Osteoblast (primary cell): ENCODE measurements at regions not wholly inside any gene's neighbourhood (a gene's known extent, or its start where the extent isn't known, plus 50 kb on each side); places are given as distances from the start of the nearest gene placed in this dataset.

Source experiments
- DNase-seq: peaks from one replicate; pipeline ENCODE4 v3.0.0; 2011; ENCODE audit warnings: low spot score, mixed read lengths; ENCODE audit not compliant: insufficient read length; ENCODE audit errors: missing footprints
- H2AFZ ChIP-seq: 2 replicates; pipeline ENCODE4 v1.6.0; 2011; ENCODE audit warnings: mild to moderate bottlenecking, low read length
- H3K27ac ChIP-seq: 2 replicates; pipeline ENCODE4 v1.5.1; 2011; ENCODE audit warnings: mild to moderate bottlenecking, low read depth, low read length, moderate library complexity
- H3K27me3 ChIP-seq: 2 replicates; pipeline ENCODE4 v1.6.0; 2012; ENCODE audit warnings: mild to moderate bottlenecking, control low read depth, inconsistent platforms, low read length, moderate library complexity; ENCODE audit not compliant: insufficient read depth
- H3K36me3 ChIP-seq: 2 replicates; pipeline ENCODE4 v1.5.1; 2011; ENCODE audit warnings: mild to moderate bottlenecking, low read length, control low read depth, moderate library complexity; ENCODE audit not compliant: insufficient read depth
- H3K4me1 ChIP-seq: 2 replicates; pipeline ENCODE4 v1.5.1; 2011; ENCODE audit warnings: mild to moderate bottlenecking, low read length, control low read depth, moderate library complexity; ENCODE audit not compliant: insufficient read depth
- H3K4me2 ChIP-seq: 2 replicates; pipeline ENCODE4 v1.6.0; 2011; ENCODE audit warnings: mild to moderate bottlenecking, low read length; ENCODE audit not compliant: insufficient read depth
- H3K4me3 ChIP-seq: fragments of 200-600 bp; sonication (generic); 3 replicates; pipeline ENCODE4 v1.5.1; 2012; ENCODE audit warnings: mild to moderate bottlenecking, low read length, inconsistent platforms; ENCODE audit not compliant: insufficient read depth
- H3K79me2 ChIP-seq: 2 replicates; pipeline ENCODE4 v1.6.0; 2012; ENCODE audit warnings: mild to moderate bottlenecking, low read length, control low read depth, inconsistent platforms; ENCODE audit not compliant: insufficient read depth
- H3K9me3 ChIP-seq: 2 replicates; pipeline ENCODE4 v1.5.1; 2011; ENCODE audit warnings: low read depth, low read length, control low read depth
- H4K20me1 ChIP-seq: 2 replicates; pipeline ENCODE4 v1.6.0; 2012; ENCODE audit warnings: mild to moderate bottlenecking, low read length, control low read depth; ENCODE audit not compliant: insufficient read depth
- CTCF ChIP-seq: IDR thresholded peaks from 2 replicates; pipeline ENCODE4 v1.5.1; 2011; ENCODE audit warnings: mild to moderate bottlenecking, low read depth, low read length, moderate library complexity; ENCODE audit errors: extremely low read depth

DNA sequence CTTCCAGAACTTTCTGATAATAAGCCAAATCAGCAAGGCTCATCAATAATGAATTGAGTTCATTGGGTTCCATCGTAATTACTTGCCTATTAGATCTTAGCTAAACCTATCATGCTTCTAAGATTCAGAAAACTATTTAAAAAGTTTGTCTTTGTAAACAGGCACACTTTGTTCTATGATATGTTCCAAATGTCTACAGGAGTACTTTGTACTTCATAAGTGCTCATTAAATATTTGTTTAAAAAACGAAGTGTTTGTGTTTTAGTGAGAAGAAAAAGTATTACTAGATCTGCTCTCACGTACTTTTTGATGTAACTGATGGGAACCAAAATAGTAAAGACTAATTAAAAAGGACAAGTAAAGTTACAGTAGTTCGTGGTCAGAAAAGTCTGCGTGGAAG, 172.8 kb upstream of the FLRT2 start:
- no peaks in the 10 kb centered on the region for H3K4me1 ChIP-seq
- no peaks in the 10 kb centered on the region for H3K79me2 ChIP-seq
- no peaks in the 10 kb centered on the region for H3K9me3 ChIP-seq
- no peak overlapping the region for H3K4me2 ChIP-seq
- TF ChIP-seq CTCF, result no peak
- no peaks in the 10 kb centered on the region for H3K27me3 ChIP-seq
- H3K4me3 ChIP-seq, result no peak overlapping the region
- H4K20me1 ChIP-seq, result no peaks in the 10 kb centered on the region
- no peak overlapping the region for H3K27ac ChIP-seq
- DNase-seq, result no peak
- no peaks in the 10 kb centered on the region for H3K36me3 ChIP-seq
- H2AFZ ChIP-seq, result no peak overlapping the region

- Histone ChIP-seq H3K4me3 (no peak overlapping the region), H3K4me1 (no peaks in the 10 kb centered on the region), H3K27me3 (no peaks in the 10 kb centered on the region), H3K9me3 (no peaks in the 10 kb centered on the region), H3K27ac (no peak overlapping the region), H3K4me2 (no peak overlapping the region), H2AFZ (no peak overlapping the region), H3K79me2 (no peaks in the 10 kb centered on the region), H4K20me1 (no peaks in the 10 kb centered on the region), H3K36me3 (no peaks in the 10 kb centered on the region)
- no peak for TF ChIP-seq CTCF
- DNase-seq, result no peak
These were observed 171.7 kb upstream of the FLRT2 start for GRCh38 chr14:85358136-85358785.

- Histone ChIP-seq H3K27me3 (no peaks in the 10 kb centered on the region), H2AFZ (no peak overlapping the region), H3K9me3 (no peaks in the 10 kb centered on the region), H3K4me3 (no peak overlapping the region), H4K20me1 (no peaks in the 10 kb centered on the region), H3K79me2 (no peaks in the 10 kb centered on the region), H3K4me1 (no peaks in the 10 kb centered on the region), H3K27ac (no peak overlapping the region), H3K4me2 (no peak overlapping the region), H3K36me3 (no peaks in the 10 kb centered on the region)
- no peak for DNase-seq
- no peak for TF ChIP-seq CTCF
These were observed 170.4 kb upstream of the FLRT2 start for GRCh38 chr14:85359505-85359904.

- H3K79me2 ChIP-seq, result no peaks in the 10 kb centered on the region
These were observed 166.6 kb upstream of the FLRT2 start for GRCh38 chr14:85363358-85363757.

More at GRCh38 chr14:85363358-85363757, 166.6 kb upstream of the FLRT2 start:
- Histone ChIP-seq H3K36me3 (no peaks in the 10 kb centered on the region), H3K4me1 (no peaks in the 10 kb centered on the region), H3K27ac (no peak overlapping the region), H3K4me2 (no peak overlapping the region), H3K4me3 (no peak overlapping the region), H2AFZ (no peak overlapping the region), H4K20me1 (no peaks in the 10 kb centered on the region), H3K27me3 (no peaks in the 10 kb centered on the region), H3K9me3 (no peaks in the 10 kb centered on the region)
- TF ChIP-seq CTCF, result no peak
- no peak for DNase-seq
